Neutrophil (primary cell): ENCODE measurements at regions not wholly inside any gene's neighbourhood (a gene's known extent, or its start where the extent isn't known, plus 50 kb on each side); places are given as distances from the start of the nearest gene placed in this dataset.

Source experiments
- H3K27ac ChIP-seq: fragments of 200-600 bp; sonication (generic); 2 replicates; pipeline ENCODE4 v1.5.1; 2016; ENCODE audit warnings: mild to moderate bottlenecking, moderate library complexity
- H3K27me3 ChIP-seq: fragments of 200-600 bp; sonication (generic); 2 replicates; pipeline ENCODE4 v1.6.0; 2016; ENCODE audit warnings: mild to moderate bottlenecking
- H3K36me3 ChIP-seq: fragments of 200-600 bp; sonication (generic); 2 replicates; pipeline ENCODE4 v1.5.1; 2017
- H3K4me1 ChIP-seq, 2 experiments: fragments of 200-600 bp in 1 of 2; sonication (generic) in 1 of 2; 1 replicate in 1 of 2; 2 replicates in 1 of 2; pipeline versions ENCODE4 v1.5.1 to v1.6.1; 2013 to 2016; ENCODE audit warnings: low read depth in 1 of 2, low read length in 1 of 2, mild to moderate bottlenecking in 1 of 2, moderate library complexity in 1 of 2; ENCODE audit not compliant: control insufficient read depth in 1 of 2, insufficient read depth in 1 of 2
- H3K4me3 ChIP-seq, 2 experiments: fragments of 200-600 bp in 1 of 2; sonication (generic) in 1 of 2; 1 replicate in 1 of 2; 2 replicates in 1 of 2; pipeline ENCODE4 v1.5.1; 2013 to 2016; ENCODE audit warnings: low read depth in 1 of 2, low read length in 1 of 2, mild to moderate bottlenecking in 1 of 2, moderate library complexity in 1 of 2
- H3K9me3 ChIP-seq: fragments of 200-600 bp; sonication (generic); 2 replicates; pipeline ENCODE4 v1.5.1; 2016
- TF ChIP-seq, protein P1 (sequence below): fragments of 200-600 bp; sonication (generic); IDR thresholded peaks from 2 replicates; pipeline ENCODE4 v1.5.1; 2016; ENCODE audit warnings: antibody characterized with exemption

DNA sequence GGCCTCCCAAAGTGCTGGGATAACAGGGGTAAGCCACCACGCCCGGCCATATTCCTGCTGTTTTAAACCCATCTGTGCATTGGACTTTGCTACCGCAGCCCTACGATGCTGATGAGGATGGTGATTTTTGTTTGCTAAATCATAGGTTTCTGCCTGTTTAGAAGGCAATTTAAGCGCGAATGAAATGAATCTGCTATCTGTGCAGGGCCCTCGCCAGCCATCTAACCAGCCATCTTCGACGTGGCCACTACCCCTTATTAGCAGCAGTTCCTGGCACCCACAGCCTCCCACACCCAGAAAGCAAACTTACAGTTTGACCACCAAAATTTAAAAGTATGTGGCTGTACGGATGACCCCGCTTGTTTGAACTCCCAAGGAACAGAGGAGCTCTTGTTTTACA is 178.5 kb downstream of the SHOX start:
- no peaks in the 10 kb centered on the region for H3K9me3 ChIP-seq
- peaks cover 26% of the 10 kb centered on the region for H3K27me3 ChIP-seq
- H3K4me1 ChIP-seq = no peaks in the 10 kb centered on the region
- TF ChIP-seq, protein P1, sequence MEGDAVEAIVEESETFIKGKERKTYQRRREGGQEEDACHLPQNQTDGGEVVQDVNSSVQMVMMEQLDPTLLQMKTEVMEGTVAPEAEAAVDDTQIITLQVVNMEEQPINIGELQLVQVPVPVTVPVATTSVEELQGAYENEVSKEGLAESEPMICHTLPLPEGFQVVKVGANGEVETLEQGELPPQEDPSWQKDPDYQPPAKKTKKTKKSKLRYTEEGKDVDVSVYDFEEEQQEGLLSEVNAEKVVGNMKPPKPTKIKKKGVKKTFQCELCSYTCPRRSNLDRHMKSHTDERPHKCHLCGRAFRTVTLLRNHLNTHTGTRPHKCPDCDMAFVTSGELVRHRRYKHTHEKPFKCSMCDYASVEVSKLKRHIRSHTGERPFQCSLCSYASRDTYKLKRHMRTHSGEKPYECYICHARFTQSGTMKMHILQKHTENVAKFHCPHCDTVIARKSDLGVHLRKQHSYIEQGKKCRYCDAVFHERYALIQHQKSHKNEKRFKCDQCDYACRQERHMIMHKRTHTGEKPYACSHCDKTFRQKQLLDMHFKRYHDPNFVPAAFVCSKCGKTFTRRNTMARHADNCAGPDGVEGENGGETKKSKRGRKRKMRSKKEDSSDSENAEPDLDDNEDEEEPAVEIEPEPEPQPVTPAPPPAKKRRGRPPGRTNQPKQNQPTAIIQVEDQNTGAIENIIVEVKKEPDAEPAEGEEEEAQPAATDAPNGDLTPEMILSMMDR = no peak
- no peaks in the 10 kb centered on the region for H3K36me3 ChIP-seq
- no peak overlapping the region for H3K4me3 ChIP-seq
- no peak overlapping the region for H3K27ac ChIP-seq

DNA sequence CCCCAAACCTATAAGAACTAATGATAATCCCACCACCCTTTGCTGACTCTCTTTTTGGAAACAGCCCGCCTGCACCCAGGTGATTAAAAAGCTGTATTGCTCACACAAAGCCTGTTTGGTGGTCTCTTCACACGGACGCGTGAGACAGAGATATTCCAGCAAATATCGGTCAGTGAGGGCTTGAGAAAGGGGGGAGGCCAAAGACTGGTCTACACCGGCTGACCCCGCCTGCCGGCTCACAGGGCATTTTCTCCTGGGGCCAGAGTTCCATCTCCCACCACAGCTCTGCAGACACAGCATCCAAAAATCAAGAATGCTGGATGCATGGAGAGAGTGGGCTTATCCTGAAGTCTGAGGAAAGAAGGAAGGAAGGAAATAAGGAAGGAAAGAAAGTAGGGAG is 176.0 kb downstream of the SHOX start:
- Histone ChIP-seq H3K9me3 (no peaks in the 10 kb centered on the region), H3K36me3 (no peaks in the 10 kb centered on the region), H3K27ac (no peak overlapping the region), H3K27me3 (peaks cover 35% of the 10 kb centered on the region), H3K4me3 (no peak overlapping the region), H3K4me1 (no peaks in the 10 kb centered on the region)
- TF ChIP-seq, protein P1 = no peak

DNA sequence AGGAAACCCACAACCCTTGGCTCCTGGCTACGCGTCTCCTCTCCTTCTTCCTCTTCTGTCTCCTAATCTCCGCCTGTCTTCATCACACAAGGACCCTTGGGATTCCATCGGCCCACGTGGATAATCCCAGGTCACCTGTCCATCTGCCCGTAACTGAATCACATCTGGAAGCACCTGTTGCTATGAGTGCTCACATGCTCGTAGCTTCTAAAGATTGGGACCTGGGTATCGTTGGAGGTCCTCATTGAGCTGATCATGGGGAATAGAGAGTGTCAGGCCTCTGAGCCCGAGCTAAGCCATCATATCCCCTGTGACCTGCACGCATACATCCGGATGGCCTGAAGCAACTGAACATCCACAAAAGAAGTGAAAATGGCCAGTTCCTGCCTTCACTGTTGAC is 175.4 kb downstream of the SHOX start:
- no peak overlapping the region for H3K27ac ChIP-seq
- no peak overlapping the region for H3K4me3 ChIP-seq
- peaks cover 35% of the 10 kb centered on the region for H3K27me3 ChIP-seq
- TF ChIP-seq, protein P1 = no peak
- H3K4me1 ChIP-seq = no peaks in the 10 kb centered on the region
- H3K9me3 ChIP-seq = no peaks in the 10 kb centered on the region
- H3K36me3 ChIP-seq = no peaks in the 10 kb centered on the region

DNA sequence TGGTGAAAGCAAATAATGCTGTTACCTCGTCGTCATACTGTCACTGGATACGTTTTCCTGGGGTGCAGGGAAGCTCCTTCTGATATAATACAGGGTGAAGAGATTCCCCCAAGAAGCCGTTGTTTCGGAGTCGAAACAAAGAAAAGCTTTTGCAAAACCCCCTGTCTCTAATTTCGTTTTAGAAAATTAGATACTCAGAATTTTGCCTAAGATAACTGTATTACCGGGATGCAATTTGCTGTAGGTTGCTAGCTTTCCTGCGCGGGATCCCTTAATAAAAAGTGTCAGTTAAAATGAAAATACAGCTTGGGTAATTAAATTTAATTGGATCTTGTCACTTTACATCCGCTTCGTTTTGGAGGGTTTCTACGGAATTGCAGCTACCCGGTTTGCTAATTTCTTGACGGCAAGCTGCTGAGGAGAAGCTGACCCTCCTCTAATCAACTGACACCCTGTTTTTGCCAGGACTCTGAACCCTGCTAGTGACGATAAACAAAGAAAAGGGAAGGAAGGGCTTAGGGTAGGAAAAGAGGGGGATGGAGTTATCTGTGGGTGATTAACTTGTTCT is 174.6 kb downstream of the SHOX start:
- H3K4me1 ChIP-seq = no peaks in the 10 kb centered on the region
- TF ChIP-seq, protein P1 = no peak
- no peak overlapping the region for H3K4me3 ChIP-seq
- no peak overlapping the region for H3K27ac ChIP-seq
- H3K36me3 ChIP-seq = no peaks in the 10 kb centered on the region
- no peaks in the 10 kb centered on the region for H3K9me3 ChIP-seq
- H3K27me3 ChIP-seq = peaks cover 35% of the 10 kb centered on the region

DNA sequence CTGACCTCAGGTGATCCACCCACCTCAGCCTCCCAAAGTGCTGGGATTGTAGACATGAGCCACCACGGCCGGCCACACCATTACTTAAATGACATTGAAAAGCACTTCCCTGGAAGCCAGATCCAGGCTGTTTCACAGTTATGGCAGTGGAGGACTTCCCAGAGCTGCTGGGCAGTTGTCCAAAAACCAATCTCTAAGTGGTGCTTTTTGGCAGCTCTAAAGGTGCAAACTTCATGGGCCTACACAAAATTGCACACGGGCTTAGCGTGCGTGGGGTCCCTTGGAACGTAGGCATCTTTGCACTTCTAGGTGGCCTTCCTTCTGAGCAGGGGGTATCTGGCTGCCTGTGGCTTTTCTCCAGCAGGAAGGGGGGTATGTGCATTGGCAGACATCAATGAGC is 172.3 kb downstream of the SHOX start:
- Histone ChIP-seq H3K36me3 (no peaks in the 10 kb centered on the region), H3K4me3 (no peak overlapping the region), H3K4me1 (no peaks in the 10 kb centered on the region), H3K9me3 (no peaks in the 10 kb centered on the region), H3K27me3 (peaks cover 35% of the 10 kb centered on the region), H3K27ac (no peak overlapping the region)
- TF ChIP-seq, protein P1 = no peak

DNA sequence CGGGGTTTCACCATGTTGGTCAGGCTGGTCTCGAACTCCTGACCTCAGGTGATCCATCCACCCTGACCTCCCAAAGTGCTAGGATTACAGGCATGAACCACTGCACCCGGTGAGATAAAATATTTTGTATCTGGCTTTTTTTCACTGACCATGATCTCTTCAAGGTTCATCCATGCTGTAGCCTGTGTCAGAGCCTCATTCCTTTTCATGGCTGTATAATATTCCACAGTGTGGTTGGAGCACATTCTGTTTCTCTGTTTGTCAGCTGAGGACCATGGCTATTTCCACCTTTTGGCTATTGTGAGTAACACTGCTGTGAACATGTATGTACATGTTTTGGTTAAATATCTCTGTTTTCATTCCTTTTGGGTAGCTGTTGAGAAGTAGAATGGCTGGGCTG is 169.2 kb downstream of the SHOX start:
- Histone ChIP-seq H3K9me3 (no peaks in the 10 kb centered on the region), H3K4me1 (no peaks in the 10 kb centered on the region)
- TF ChIP-seq, protein P1 = no peak

More for the DNA sequence above, 169.2 kb downstream of the SHOX start:
- H3K36me3 ChIP-seq = no peaks in the 10 kb centered on the region
- H3K27me3 ChIP-seq = peaks cover 14% of the 10 kb centered on the region
- H3K27ac ChIP-seq = no peak overlapping the region
- no peak overlapping the region for H3K4me3 ChIP-seq
